BJ (cell line): ENCODE measurements at regions not wholly inside any gene's neighbourhood (a gene's known extent, or its start where the extent isn't known, plus 50 kb on each side); places are given as distances from the start of the nearest gene placed in this dataset.
"Not testable (repeated sequence)": the region's sequence is repeated elsewhere in the genome, so short reads cannot be mapped to it uniquely, and the experiment has no call there.

Source experiments
- CTCF ChIA-PET: fragments of 350-600 bp; formaldehyde crosslinking; extraction: SDS; loops from one replicate; lab custom pipeline; 2021; ENCODE audit warnings: antibody characterized with exemption, inconsistent platforms; lab: Yijun Ruan, JAX
- POLR2A ChIA-PET: fragments of 300-600 bp; sonication (Branson Sonifier 250); formaldehyde crosslinking; extraction: SDS; loops from one replicate; lab custom pipeline; 2021; ENCODE audit warnings: antibody characterized with exemption; lab: Charles Lee
- DNase-seq: peaks from one replicate; pipeline ENCODE4 v3.0.0-alpha.2; 2011; ENCODE audit warnings: low read depth
- H3K27me3 ChIP-seq: 2 replicates; pipeline ENCODE4 v1.6.0; 2011; ENCODE audit warnings: low read length; ENCODE audit not compliant: control insufficient read depth, insufficient read depth
- H3K36me3 ChIP-seq: 2 replicates; pipeline ENCODE4 v1.5.1; 2011; ENCODE audit warnings: low read length; ENCODE audit not compliant: control insufficient read depth, insufficient read depth
- H3K4me3 ChIP-seq: 2 replicates; pipeline ENCODE4 v1.5.1; 2011; ENCODE audit warnings: low read depth, mild to moderate bottlenecking, control low read depth, low read length
- CTCF ChIP-seq: IDR thresholded peaks from 2 replicates; pipeline ENCODE4 v1.5.1; 2011; ENCODE audit warnings: low read depth, mild to moderate bottlenecking, control low read depth, inconsistent platforms, low read length, moderate library complexity; ENCODE audit not compliant: insufficient read depth

GRCh38 chr9:75803130-75803529 lies 87.3 kb upstream of the PCSK5 start:
- H3K36me3 ChIP-seq, result no peaks in the 10 kb centered on the region
- no peak for TF ChIP-seq CTCF
- H3K4me3 ChIP-seq, result no peak overlapping the region
- ChIA-PET CTCF (interaction anchor here (0.7 kb wide), 1 partner anchor 14 kb away, joined by 3 read pairs; no protein-coding TSS in a partner anchor), POLR2A (no interaction called here)
- H3K27me3 ChIP-seq, result no peaks in the 10 kb centered on the region
- DNase-seq, result peak; percentile 3

DNA sequence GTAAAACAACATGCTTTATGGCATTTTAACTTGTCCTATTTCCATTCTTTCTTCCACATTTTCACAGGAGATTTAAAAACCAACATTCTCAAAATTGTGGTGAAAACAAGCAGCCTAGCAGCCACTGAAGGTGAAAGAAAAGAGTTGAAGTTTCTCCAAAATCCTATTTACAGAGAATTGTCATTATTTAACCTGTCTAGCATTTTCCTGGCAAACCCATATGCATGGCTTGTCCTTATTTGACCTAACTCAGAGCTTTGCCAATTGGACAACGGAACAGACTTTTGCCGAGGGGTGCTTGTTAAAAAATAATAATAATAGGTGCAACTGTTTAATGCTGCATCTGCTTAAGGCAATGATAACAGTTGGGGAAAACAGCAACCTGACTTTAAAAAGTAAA lies 80.4 kb upstream of the PCSK5 start:
- no peak overlapping the region for H3K4me3 ChIP-seq
- no peak for TF ChIP-seq CTCF
- ChIA-PET CTCF (no interaction called here), POLR2A (no interaction called here)
- H3K27me3 ChIP-seq, result no peaks in the 10 kb centered on the region
- H3K36me3 ChIP-seq, result no peaks in the 10 kb centered on the region
- no peak for DNase-seq

DNA sequence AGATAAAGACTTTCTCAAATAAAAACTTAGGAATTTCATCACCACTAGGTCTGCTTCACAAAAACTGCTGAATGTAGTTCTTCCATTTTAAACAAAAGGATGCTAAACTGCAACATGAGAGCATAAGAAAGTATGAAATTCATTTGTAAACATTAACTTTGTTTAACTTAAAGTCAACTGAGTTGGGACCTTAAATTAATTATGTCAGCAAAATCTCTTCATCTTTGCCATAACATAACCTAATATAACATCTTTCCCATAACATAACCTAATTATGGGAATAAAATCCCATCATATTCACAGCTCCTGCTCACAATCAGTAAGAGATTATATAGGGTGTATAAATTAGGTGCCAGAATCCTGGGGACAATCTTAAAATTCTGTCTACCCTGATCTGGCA lies 78.8 kb upstream of the PCSK5 start:
- H3K4me3 ChIP-seq, result no peak overlapping the region
- ChIA-PET POLR2A (no interaction called here), CTCF (no interaction called here)
- no peak for DNase-seq
- H3K36me3 ChIP-seq, result no peaks in the 10 kb centered on the region
- H3K27me3 ChIP-seq, result no peaks in the 10 kb centered on the region
- TF ChIP-seq CTCF, result no peak

DNA sequence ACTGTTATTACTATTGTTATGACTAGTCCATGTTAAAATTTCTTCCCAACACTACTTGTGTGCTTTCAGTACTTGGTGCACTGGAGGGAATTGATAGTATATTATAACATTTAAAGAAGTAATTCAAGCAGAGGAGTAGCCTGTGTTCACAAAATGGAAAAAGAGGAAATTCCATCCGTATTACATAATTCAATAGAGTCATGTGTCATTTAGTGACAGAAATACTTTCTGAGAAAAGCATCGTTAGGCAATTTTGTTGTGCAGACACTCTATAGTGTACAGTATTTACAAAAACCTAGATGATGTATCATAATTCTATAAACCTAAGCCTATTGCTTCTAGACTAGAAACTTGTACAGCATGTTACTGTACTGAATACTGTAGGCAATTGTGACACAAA lies 78.3 kb upstream of the PCSK5 start:
- H3K4me3 ChIP-seq, result no peak overlapping the region
- ChIA-PET CTCF (no interaction called here), POLR2A (no interaction called here)
- DNase-seq, result no peak
- H3K36me3 ChIP-seq, result no peaks in the 10 kb centered on the region
- no peaks in the 10 kb centered on the region for H3K27me3 ChIP-seq
- no peak for TF ChIP-seq CTCF

- Histone ChIP-seq H3K4me3 (no peak overlapping the region), H3K27me3 (no peaks in the 10 kb centered on the region), H3K36me3 (no peaks in the 10 kb centered on the region)
- DNase-seq, result no peak
- CTCF ChIA-PET, result interaction anchor here (0.6 kb wide), 1 partner anchor 52 kb away, joined by 3 read pairs; no protein-coding TSS in a partner anchor
- TF ChIP-seq CTCF, result no peak
- POLR2A ChIA-PET, result no interaction called here
These were observed 75.8 kb upstream of the PCSK5 start for GRCh38 chr9:75814667-75815066.

GRCh38 chr9:75820471-75821115 lies 69.9 kb upstream of the PCSK5 start:
- H3K4me3 ChIP-seq, POLR2A ChIA-PET, CTCF ChIA-PET, H3K36me3 ChIP-seq, DNase-seq, H3K27me3 ChIP-seq: not testable (repeated sequence)
